NCI-H2196 (cell line): ENCODE measurements at regions not wholly inside any gene's neighbourhood (a gene's known extent, or its start where the extent isn't known, plus 50 kb on each side); places are given as distances from the start of the nearest gene placed in this dataset.
"Not testable (repeated sequence)": the region's sequence is repeated elsewhere in the genome, so short reads cannot be mapped to it uniquely, and the experiment has no call there.

Experiments used
- DNase-seq: peaks from one replicate; lab custom pipeline; 2025; ENCODE audit not compliant: unreplicated experiment; lab: John Stamatoyannopoulos, UW

GRCh38 chr6:86619428-86619827 is 317.9 kb upstream of the HTR1E start:
- DNase-seq, result no peak

DNA sequence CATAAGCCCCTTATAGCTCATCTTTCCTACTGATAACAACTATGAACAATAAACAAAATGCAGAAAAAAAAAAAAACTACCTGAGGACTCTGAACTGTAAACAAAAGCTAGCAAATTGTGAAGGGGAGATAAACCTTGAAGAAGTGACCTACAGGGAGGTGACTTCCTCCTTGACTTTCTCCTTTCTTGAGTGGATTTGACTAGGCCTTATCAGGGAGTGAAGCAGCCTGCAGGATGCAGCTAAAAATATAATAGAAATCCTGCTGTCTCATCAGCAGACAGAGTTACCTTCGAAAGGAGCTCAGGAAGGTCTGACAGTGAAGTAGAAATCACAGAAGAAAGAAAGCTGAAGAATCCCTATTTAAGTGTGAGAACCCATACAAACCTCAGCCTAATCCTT is 322.0 kb upstream of the HTR1E start:
- no peak for DNase-seq

DNA sequence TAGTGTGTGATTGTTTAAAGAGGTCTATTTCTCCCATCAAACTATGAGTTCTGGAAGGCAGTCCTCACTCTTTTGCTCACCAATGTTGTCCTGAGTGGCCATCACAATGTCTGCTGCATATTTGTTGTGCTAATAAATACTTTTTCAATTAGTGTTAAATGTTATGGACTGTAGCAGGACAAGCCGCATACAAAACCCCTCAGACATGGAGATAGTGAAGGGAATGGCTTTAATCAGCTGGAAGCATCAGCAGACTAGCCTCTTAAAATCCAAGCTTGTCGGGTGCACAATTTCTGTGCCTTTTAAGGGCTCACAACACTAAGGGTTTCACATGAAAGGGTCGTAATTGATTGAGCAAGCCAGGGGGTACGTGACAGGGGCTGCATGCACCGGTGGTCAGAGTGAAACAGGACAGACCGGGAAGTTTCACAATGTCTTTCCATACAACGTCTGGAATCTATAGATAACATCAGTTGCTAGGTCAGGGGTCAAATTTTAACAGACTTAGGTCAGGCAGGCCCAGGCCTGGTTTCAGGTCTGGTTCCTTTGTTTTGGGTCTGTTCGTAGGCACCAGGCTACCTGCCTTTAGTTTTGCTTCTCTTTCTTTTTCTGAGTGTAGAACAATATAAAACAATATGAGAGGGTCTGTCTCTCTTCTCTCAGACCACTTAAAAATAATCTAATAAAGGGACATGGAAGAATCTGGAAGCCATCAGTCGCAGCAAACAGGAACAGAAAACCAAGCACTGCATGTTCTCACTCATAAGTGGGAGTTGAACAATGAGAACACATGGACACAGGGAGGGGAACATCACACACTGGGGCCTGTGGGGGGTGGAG is 327.6 kb upstream of the HTR1E start:
- DNase-seq, result no peak

DNA sequence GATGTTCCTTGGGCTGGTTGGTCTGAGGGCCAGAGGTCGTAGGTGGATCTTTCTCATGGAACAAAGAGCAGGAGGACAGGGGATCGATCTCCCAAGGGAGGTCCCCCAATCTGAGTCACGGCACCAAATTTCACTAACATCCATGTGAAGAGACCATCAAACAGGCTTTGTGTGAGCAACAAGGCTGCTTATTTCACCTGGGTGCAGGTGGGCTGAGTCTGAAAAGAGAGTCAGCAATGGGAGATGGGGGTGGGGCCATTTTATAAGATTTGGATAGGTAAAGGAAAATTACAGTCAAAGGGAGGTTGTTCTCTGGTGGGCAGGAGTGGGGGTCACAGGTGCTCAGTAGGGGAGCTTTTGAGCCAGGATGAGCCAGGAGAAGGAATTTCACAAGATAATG is 334.0 kb upstream of the HTR1E start:
- DNase-seq, result not testable (repeated sequence)

DNA sequence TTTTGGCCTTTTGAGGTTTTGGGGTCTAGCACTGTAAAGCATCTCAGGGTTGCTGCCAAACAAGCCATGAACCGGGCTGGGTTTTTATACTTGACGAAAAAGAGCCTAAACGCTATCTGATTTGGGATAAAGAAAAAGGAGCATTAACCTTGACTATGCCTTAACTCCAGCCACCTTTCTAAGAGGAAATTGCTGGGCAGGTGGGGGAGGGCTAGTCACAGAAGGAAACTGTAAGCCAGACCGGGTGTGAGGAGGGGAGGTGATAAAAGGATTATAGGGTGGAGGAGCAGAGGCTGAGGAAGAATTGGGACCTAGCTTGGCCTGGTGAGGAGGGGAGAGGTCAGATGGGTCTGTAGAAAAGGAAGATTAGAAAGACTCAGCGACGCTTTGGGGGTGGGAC is 335.2 kb upstream of the HTR1E start:
- DNase-seq, result not testable (repeated sequence)

DNA sequence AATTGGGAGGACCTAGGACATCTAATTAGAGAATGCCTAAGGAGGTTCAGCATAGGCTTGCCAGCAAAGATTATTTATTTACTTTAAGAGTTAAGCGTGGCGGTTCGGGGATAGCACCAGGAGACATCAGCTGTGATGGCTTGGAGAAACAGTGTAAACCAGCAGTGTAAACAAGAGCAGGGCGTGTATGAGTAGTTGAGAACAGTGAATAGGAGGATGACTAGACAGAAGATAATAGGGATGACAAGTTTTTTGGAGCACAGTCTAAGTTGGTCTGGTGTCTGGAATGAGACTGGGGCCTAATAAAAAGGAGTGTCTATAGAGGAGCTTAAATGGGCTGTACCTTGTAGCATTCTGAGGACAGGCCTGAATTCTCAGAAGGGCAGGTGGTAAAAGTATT is 338.4 kb upstream of the HTR1E start:
- not testable (repeated sequence) for DNase-seq

- no peak for DNase-seq
Measured at GRCh38 chr6:86595641-86596040, 341.7 kb upstream of the HTR1E start.

GRCh38 chr6:86586195-86586594 is 351.1 kb upstream of the HTR1E start:
- DNase-seq, result no peak

DNA sequence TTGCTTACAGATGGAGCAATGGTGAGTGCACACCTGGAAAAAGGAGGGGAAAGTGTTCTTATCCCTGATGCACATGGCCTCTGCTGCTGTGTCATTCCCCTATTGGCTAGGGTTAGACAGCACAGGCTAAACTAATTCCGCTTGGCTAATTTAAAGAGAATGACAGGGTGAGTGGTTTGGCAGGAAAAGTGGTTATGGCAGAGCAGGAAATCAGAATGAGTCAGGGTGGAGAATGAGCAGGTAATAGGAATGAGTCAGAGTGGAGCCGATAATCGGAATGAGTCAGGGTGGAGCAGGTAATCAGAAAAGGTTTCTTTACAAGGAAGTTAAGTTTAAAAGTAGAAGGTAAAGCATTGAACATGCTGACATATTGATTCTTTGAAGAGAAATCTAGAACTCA is 355.5 kb upstream of the HTR1E start:
- no peak for DNase-seq

DNA sequence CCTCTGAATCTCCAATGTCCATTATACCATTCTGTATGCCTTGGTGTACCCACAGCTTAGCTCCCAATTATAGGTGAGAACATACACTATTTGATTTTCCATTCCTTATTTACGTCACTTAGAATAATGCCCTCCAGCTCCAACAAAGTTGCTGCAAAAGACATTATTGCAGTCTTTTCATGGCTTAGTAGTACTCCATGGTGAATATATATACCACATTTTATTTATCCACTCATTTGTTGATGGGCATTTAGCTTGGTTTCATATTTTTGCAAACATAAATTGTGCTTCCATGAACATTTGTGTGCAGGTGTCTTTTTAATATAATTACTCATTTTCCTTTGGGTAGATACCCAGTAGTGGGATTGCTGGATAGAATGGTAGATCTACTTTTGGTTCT is 374.1 kb upstream of the HTR1E start:
- DNase-seq, result no peak

DNA sequence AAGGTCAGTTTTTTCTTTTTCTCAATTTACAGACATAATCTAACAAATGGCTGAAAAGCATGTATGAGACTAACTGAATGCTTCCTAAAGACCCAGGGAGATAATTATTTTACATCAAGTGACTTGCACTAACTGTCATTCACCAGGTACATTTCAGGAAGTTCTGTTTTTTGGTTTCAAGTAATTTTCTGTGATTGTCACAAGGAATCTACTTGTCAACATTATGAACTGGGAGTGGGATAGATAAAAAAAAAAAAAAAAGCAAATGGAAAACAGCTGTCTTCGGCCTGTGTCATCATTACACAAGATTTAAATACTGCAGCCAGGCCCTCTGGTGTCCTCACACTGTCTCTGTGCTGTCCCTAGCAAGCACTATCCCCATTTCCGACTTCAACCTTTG is 379.0 kb upstream of the HTR1E start:
- no peak for DNase-seq

DNA sequence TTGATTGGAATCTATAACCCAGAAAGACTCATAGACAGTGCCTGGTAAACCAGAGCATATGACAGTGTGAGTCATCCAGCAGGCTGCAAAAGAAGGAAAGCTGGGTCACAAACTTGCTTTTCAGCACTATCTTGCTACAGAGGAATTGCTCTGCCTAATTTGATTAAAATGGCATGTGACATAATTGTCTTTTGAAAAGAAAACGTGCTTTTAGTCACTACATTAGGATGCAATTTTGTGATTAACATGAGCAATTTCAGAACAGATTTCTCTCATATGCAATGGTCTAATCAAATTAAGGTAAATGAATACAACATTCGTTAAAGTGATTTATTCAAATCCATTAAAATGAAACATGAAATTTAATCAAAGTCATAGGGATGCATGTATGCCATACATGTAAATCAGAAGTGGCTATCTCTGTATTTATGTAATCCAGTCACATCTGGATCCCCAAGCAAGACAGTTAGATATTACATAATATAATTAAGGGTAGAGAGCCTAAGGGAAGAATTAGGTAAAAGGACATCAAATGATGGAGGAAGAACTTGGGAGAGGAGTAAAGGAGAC is 400.0 kb upstream of the HTR1E start:
- DNase-seq, result no peak

DNA sequence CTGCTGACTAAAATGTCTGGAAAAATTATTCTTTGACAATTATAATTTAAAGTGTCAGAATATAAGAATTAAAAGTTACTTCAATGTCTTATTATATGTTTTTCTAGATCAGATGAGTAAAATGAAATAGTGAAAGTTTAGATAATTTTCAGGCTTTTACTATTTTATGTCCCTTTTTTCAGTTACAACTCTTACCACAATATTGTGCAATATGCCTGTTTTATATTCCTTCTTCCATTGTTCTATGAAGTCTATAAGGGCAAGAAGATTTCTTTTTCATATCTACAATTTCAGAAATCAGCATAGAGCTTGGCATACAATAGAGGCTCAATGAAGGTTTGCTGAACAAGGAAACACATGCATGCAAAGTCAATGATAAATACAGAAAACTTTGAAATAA is 401.2 kb upstream of the HTR1E start:
- DNase-seq, result no peak

DNA sequence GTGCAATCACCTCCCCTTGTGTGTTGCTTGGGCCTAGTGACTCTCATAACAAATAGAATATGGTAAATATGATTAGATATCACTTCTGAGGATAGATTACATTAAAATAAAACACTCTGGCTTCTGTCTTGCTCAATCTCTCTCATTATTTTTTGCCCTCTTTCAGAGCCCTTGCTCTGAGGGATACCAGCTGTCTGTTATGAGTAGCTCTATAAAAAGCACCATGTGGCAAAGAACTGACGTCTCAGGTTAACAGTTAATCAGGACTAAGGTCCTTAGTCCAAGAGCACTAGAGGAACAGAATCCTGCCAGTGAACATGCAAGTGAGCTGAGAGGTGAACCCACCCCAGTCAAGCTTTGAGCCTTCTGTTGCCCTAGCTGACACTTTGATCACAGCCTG is 402.2 kb upstream of the HTR1E start:
- DNase-seq, result no peak

- no peak for DNase-seq
Measured at GRCh38 chr6:86529635-86530034, 407.7 kb upstream of the HTR1E start.

DNA sequence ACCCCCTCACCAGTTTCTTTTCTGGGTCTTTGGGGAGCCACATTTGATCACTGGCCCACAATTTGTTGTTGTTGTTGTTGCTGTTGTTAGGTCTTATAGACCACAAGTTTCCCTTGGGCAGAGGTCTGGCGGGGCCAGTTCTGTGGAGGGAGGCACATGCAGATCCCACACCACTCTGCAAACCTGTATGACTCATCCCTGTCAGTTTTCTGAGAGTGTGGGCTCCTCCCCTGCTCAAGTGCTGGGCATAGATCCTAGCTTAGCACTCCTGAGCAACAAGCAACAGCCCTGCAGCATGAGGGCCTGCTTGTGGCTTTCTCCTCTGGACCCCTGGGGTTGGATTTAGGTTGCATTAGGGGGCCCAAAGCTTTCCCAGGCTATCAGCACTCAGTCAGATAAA is 411.1 kb upstream of the HTR1E start:
- no peak for DNase-seq

DNA sequence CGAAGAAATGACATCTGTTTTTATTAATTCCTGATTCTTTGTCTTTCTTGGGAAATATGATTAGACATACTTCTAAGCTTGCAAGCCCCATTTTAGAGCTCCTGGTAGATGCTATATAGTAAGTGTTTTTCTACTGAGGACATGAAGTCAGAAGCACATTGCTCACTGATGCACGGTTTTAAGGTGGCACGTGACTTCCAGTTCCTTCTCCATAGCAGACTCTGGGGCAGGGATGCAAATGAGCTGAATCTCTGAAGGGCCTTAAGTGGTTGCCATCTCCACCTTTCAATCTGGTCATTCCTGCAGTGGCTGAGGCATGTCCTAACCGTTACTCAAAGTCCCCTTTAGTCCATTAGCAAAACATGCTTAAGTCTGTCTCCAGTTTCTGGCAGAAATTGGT is 421.2 kb upstream of the HTR1E start:
- DNase-seq, result no peak

DNA sequence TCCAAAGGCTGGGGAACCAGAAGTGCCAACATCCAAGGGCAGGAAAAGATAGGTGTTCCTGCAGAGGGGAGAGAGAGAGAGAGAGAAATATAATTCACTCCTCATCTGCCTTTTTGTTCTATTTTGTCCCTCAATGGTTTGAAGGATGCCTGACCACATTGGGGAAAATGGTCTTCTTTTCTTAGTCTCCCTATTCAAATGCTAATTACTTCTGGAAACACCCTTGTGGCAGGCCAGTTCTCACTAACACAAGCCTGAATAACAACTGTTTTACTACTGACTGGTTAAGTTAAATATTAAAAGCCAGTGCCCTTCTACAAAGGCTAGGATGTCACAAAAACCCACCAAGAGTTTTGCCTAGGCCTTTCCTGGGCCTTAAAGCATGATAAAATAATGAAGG is 425.4 kb upstream of the HTR1E start:
- no peak for DNase-seq

DNA sequence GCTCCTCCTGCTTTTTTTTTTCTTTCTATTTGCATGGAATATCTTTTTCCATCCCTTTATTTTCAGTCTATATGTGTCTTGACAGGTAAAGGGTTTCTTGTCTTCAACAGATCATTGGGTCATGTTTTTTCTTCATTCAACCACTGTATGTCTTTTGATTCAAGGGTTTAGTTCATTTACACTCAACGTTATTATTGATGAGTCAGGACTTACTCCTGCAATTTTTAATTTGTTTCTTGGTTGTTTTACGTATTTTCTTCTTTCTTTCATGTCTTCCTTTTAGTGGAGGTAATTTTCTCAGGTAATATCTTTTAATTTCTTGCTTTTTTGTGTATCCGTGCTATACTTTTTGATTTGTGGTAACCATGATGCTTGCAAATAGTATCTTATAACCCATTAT is 429.1 kb upstream of the HTR1E start:
- DNase-seq, result no peak

DNA sequence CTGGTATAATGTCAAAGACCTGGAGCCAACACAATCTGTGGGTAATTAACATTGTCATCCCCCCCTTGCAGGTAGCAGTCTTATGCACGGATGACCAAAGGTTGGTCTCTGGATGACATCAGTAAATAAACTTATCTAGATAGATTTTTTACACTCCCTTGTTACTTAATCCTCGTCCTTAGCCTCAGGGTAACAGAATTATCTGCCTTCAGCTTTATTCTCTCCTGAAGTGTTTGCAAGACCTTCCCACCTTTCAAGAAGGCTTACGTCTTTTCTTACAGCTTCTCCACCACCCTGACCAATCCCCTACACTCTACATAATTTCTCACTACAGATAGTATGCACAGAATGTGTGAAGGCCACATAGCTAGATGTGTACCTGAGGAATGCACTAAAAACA is 434.8 kb upstream of the HTR1E start:
- no peak for DNase-seq

DNA sequence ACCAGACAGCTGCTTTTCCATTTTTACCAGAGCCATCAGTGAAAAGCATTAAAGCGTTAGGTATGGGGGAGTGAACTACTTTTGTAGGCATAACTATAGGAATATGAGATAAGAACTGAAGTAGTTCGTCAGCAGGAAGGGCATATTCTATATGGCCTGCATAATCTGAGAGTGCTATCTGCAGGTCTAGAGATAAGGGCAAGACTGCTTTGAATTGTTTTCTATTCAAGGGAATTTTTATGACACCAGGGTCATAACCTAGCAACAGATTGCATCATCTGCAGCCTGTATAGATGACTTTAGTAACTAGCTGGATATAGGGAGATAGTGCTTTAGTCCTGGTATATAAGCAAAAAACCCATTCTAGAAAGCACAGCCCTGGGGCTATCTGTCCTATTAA is 437.3 kb upstream of the HTR1E start:
- no peak for DNase-seq

DNA sequence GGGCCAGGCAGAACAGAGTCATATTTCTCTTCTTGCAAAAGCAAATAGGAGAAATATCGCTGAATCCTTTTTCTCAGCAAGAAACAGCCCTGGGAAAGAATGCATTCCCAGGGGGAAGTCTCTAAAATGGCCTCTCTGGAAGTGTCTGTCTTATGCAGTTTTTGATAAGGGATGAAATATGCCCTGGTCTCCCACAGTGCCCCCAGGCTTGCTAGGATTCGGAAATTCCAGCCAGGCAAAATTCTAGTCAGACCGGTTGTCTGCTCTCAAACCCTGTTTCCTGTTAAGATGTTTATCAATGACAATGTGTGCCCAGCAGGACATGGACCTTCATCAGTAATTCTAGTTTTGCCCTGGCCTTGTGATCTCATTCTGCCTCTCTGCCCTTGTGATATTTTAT is 448.3 kb upstream of the HTR1E start:
- not testable (repeated sequence) for DNase-seq

- DNase-seq, result no peak
Measured at GRCh38 chr6:86487660-86488221, 449.6 kb upstream of the HTR1E start.
